ENCODE measurements at regions not wholly inside any gene's neighbourhood (a gene's known extent, or its start where the extent isn't known, plus 50 kb on each side); places are given as distances from the start of the nearest gene placed in this dataset.

GRCh38 chr6:159099276-159099675, 54.5 kb upstream of the TAGAP start:
- TF ChIP-seq CTCF (conservative IDR thresholded peaks at IDR 0.05; ENCODE audit: low read length) (no peak), EZH2phosphoT487 (IDR thresholded peaks at IDR 0.05; ENCODE audit: borderline replicate concordance, low read depth, low read length) (no peak)
